ENCODE measurements at regions not wholly inside any gene's neighbourhood (a gene's known extent, or its start where the extent isn't known, plus 50 kb on each side); places are given as distances from the start of the nearest gene placed in this dataset.

- DNase-seq (ENCODE audit: low read depth): no peak
Observed at GRCh38 chr1:57925226-57925625, 501.4 kb upstream of the DAB1 start.

GRCh38 chr1:57922130-57922529, 498.3 kb upstream of the DAB1 start:
- no peak for DNase-seq (ENCODE audit: low read depth)

GRCh38 chr1:57916041-57916440, 492.2 kb upstream of the DAB1 start:
- no peak for DNase-seq (ENCODE audit: low read depth)

- no peak for DNase-seq (ENCODE audit: low read depth)
Observed at GRCh38 chr1:57911427-57911826, 487.6 kb upstream of the DAB1 start.

GRCh38 chr1:57910782-57911181, 486.9 kb upstream of the DAB1 start:
- no peak for DNase-seq (ENCODE audit: low read depth)

- DNase-seq (ENCODE audit: low read depth): no peak
Observed at GRCh38 chr1:57910305-57910704, 486.4 kb upstream of the DAB1 start.

- no peak for DNase-seq (ENCODE audit: low read depth)
Observed at GRCh38 chr1:57908147-57908890, 484.5 kb upstream of the DAB1 start.

- DNase-seq (ENCODE audit: low read depth): no peak
Observed at GRCh38 chr1:57901208-57901919, 477.5 kb upstream of the DAB1 start.

GRCh38 chr1:57898531-57898930, 474.7 kb upstream of the DAB1 start:
- no peak for DNase-seq (ENCODE audit: low read depth)

GRCh38 chr1:57897581-57897980, 473.7 kb upstream of the DAB1 start:
- no peak for DNase-seq (ENCODE audit: low read depth)

GRCh38 chr1:57894315-57894714, 470.5 kb upstream of the DAB1 start:
- DNase-seq (ENCODE audit: low read depth): no peak

- no peak for DNase-seq (ENCODE audit: low read depth)
Observed at GRCh38 chr1:57889676-57890320, 465.9 kb upstream of the DAB1 start.

GRCh38 chr1:57887964-57888491, 464.2 kb upstream of the DAB1 start:
- no peak for DNase-seq (ENCODE audit: low read depth)

GRCh38 chr1:57886376-57886775, 462.5 kb upstream of the DAB1 start:
- no peak for DNase-seq (ENCODE audit: low read depth)

- DNase-seq (ENCODE audit: low read depth): no peak
Observed at GRCh38 chr1:57883642-57883995, 459.8 kb upstream of the DAB1 start.

- DNase-seq (ENCODE audit: low read depth): no peak
Observed at GRCh38 chr1:57882934-57883641, 459.2 kb upstream of the DAB1 start.

GRCh38 chr1:57882072-57882471, 458.2 kb upstream of the DAB1 start:
- no peak for DNase-seq (ENCODE audit: low read depth)

GRCh38 chr1:57881639-57882038, 457.8 kb upstream of the DAB1 start:
- no peak for DNase-seq (ENCODE audit: low read depth)

- no peak for DNase-seq (ENCODE audit: low read depth)
Observed at GRCh38 chr1:57879700-57880099, 455.8 kb upstream of the DAB1 start.

- DNase-seq (ENCODE audit: low read depth): no peak
Observed at GRCh38 chr1:57874418-57874877, 450.6 kb upstream of the DAB1 start.

GRCh38 chr1:57872913-57873312, 449.1 kb upstream of the DAB1 start:
- DNase-seq (ENCODE audit: low read depth): no peak

GRCh38 chr1:57868908-57869307, 445.0 kb upstream of the DAB1 start:
- DNase-seq (ENCODE audit: low read depth): no peak

Measured in stimulated activated CD8-positive, alpha-beta memory T cell treated with anti-CD3 and anti-CD28 coated beads, Interleukin-4, amount 100 ng/mL, for 24 hours (primary cell).